ENCODE measurements at regions not wholly inside any gene's neighbourhood (a gene's known extent, or its start where the extent isn't known, plus 50 kb on each side); places are given as distances from the start of the nearest gene placed in this dataset.

GRCh38 chr17:5864741-5865657 is 205.2 kb upstream of the WSCD1 start:
- intact Hi-C loops (cut with micrococcal nuclease): no loop called here
- Histone ChIP-seq H3K4me3 (ENCODE audit: low read length) (no peak overlapping the region), H3K4me1 (ENCODE audit: control insufficient read depth, insufficient read depth, low read length) (no peaks in the 10 kb centered on the region), H3K27me3 (ENCODE audit: control insufficient read depth, insufficient read depth, low read length) (no peaks in the 10 kb centered on the region), H3K27ac (ENCODE audit: low read length) (no peak overlapping the region), H3K9me3 (ENCODE audit: control insufficient read depth, insufficient read depth, low read length) (no peaks in the 10 kb centered on the region), H3K36me3 (ENCODE audit: control insufficient read depth, insufficient read depth, low read length) (no peaks in the 10 kb centered on the region)
- TF ChIP-seq CTCF (IDR thresholded peaks at IDR 0.05): no peak
- DNase-seq (no peak), ATAC-seq (no peak)
- Mint-ChIP-seq H3K27me3 (ENCODE audit: low read depth in 2 of 2) (peaks cover 4 to 13% of the 10 kb centered on the region in 2 donors), H3K9me3 (no peaks in the 10 kb centered on the region), H3K27ac (no peak overlapping the region), H3K36me3 (no peaks in the 10 kb centered on the region), H3K4me1 (no peaks in the 10 kb centered on the region), H3K4me3 (no peak overlapping the region)
- 71% methylated on average over 7 of the region's 9 CpGs for WGBS (ENCODE audit: insufficient coverage)

GRCh38 chr17:5866978-5867377 is 203.2 kb upstream of the WSCD1 start:
- Mint-ChIP-seq H3K36me3 (no peaks in the 10 kb centered on the region), H3K4me1 (no peaks in the 10 kb centered on the region), H3K4me3 (no peak overlapping the region), H3K27me3 (ENCODE audit: low read depth in 2 of 2) (peaks cover 6 to 17% of the 10 kb centered on the region in 2 donors), H3K9me3 (no peaks in the 10 kb centered on the region), H3K27ac (no peak overlapping the region)
- Histone ChIP-seq H3K9me3 (ENCODE audit: control insufficient read depth, insufficient read depth, low read length) (no peaks in the 10 kb centered on the region), H3K36me3 (ENCODE audit: control insufficient read depth, insufficient read depth, low read length) (no peaks in the 10 kb centered on the region), H3K27ac (ENCODE audit: low read length) (no peak overlapping the region), H3K27me3 (ENCODE audit: control insufficient read depth, insufficient read depth, low read length) (no peaks in the 10 kb centered on the region), H3K4me1 (ENCODE audit: control insufficient read depth, insufficient read depth, low read length) (no peaks in the 10 kb centered on the region), H3K4me3 (ENCODE audit: low read length) (no peak overlapping the region)
- no peak for TF ChIP-seq CTCF (IDR thresholded peaks at IDR 0.05)
- intact Hi-C loops (cut with micrococcal nuclease): no loop called here
- WGBS (ENCODE audit: insufficient coverage): 46% methylated on average over 4 of the region's 4 CpGs
- DNase-seq (no peak), ATAC-seq (no peak)

- H3K27ac Mint-ChIP-seq: no peak overlapping the region
- no peak for TF ChIP-seq CTCF (IDR thresholded peaks at IDR 0.05)
- no peaks in the 10 kb centered on the region for H3K4me1 ChIP-seq (ENCODE audit: control insufficient read depth, insufficient read depth, low read length)
- no peaks in the 10 kb centered on the region for H3K4me1 Mint-ChIP-seq
- H3K27me3 ChIP-seq (ENCODE audit: control insufficient read depth, insufficient read depth, low read length): no peaks in the 10 kb centered on the region
- no peak overlapping the region for H3K4me3 ChIP-seq (ENCODE audit: low read length)
- intact Hi-C loops (cut with micrococcal nuclease): no loop called here
- WGBS (ENCODE audit: insufficient coverage): 82% methylated on average over 12 of the region's 12 CpGs
- H3K27ac ChIP-seq (ENCODE audit: low read length): no peak overlapping the region
- no peak overlapping the region for H3K4me3 Mint-ChIP-seq
- H3K27me3 Mint-ChIP-seq (ENCODE audit: low read depth in 2 of 2): peaks cover 6 to 23% of the 10 kb centered on the region in 2 donors
- H3K36me3 ChIP-seq (ENCODE audit: control insufficient read depth, insufficient read depth, low read length): no peaks in the 10 kb centered on the region
- H3K9me3 ChIP-seq (ENCODE audit: control insufficient read depth, insufficient read depth, low read length): no peaks in the 10 kb centered on the region
- ATAC-seq (no peak), DNase-seq (no peak)
- no peaks in the 10 kb centered on the region for H3K36me3 Mint-ChIP-seq
- no peaks in the 10 kb centered on the region for H3K9me3 Mint-ChIP-seq
Measured at GRCh38 chr17:5869041-5869745, 201.0 kb upstream of the WSCD1 start.
